ENCODE measurements at regions not wholly inside any gene's neighbourhood (a gene's known extent, or its start where the extent isn't known, plus 50 kb on each side); places are given as distances from the start of the nearest gene placed in this dataset.

DNA sequence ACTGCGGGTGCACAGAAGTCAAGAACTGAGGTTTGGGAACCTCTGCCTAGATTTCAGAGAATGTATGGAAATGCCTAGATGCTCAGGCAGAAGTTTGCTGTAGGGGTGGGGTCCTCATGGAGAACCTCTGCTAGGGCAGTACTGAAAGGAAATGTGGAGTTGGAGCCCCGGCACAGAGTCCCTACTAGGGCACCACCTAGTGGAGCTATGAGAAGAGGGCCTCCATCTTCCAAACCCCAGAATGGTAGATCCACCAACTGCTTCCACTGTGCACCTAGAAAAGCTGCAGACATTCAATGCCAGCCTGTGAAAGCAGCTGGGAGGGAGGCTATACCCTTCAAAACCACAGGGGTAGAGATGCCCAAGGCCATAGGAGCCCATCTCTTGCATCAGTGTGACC, 1336.0 kb upstream of the CELF2 start:
- Histone ChIP-seq H3K4me1 (ENCODE audit: control insufficient read depth, low read depth, low read length) (no peaks in the 10 kb centered on the region), H3K23ac (ENCODE audit: low read length) (no peak overlapping the region), H4K5ac (ENCODE audit: low read length) (no peak overlapping the region), H3K4me3 (ENCODE audit: low read length) (no peak overlapping the region), H3K4me2 (ENCODE audit: low read length) (no peak overlapping the region), H2AK5ac (ENCODE audit: low read length) (no peak overlapping the region), H4K8ac (ENCODE audit: low read depth, low read length) (no peak overlapping the region), H3K79me1 (ENCODE audit: low read length) (no peaks in the 10 kb centered on the region), H3K9ac (ENCODE audit: low read length) (no peak overlapping the region), H2BK5ac (ENCODE audit: low read length) (no peak overlapping the region), H3K36me3 (ENCODE audit: control insufficient read depth, insufficient read depth, low read length) (no peaks in the 10 kb centered on the region), H3K4ac (ENCODE audit: low read depth, low read length) (no peak overlapping the region), H2BK15ac (replicated peaks; ENCODE audit: low read depth) (no peak overlapping the region), H3K18ac (ENCODE audit: low read length) (no peak overlapping the region), H3K27me3 (ENCODE audit: insufficient read depth, low read length, poor library complexity) (no peaks in the 10 kb centered on the region), H3K27ac (ENCODE audit: low read depth, low read length) (no peak overlapping the region), H3K79me2 (ENCODE audit: control insufficient read depth, insufficient read depth, low read length) (no peaks in the 10 kb centered on the region), H3K56ac (ENCODE audit: low read length) (no peak overlapping the region), H2BK120ac (ENCODE audit: low read depth, low read length) (no peak overlapping the region)
- WGBS (ENCODE audit: extremely low coverage, insufficient coverage, low lambda C conversion rate): no CpG with 5 or more reads among the region's 2 CpGs
- no peak for DNase-seq

DNA sequence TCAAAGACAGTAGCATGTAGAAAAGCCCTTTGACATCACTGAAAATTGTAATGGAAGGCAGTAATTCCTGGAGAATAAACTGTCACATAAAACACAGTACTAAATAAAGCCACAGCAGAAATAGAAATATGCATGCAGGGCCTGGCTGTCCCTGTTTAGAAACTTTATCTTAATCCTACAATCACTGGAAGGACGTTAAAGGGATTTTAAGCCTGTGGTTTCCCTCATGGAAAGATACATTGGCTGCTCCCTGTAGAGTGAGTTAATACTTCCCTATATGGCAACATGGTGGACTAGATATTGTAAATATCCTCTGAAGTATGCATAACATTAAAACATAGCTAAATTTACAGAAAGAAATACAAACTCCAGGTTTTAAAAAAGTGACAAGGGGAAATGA, 1334.9 kb upstream of the CELF2 start:
- Histone ChIP-seq H3K27me3 (ENCODE audit: insufficient read depth, low read length, poor library complexity) (no peaks in the 10 kb centered on the region), H3K4ac (ENCODE audit: low read depth, low read length) (no peak overlapping the region), H3K79me1 (ENCODE audit: low read length) (no peaks in the 10 kb centered on the region), H3K23ac (ENCODE audit: low read length) (no peak overlapping the region), H3K18ac (ENCODE audit: low read length) (no peak overlapping the region), H2AK5ac (ENCODE audit: low read length) (no peak overlapping the region), H3K4me2 (ENCODE audit: low read length) (no peak overlapping the region), H4K5ac (ENCODE audit: low read length) (no peak overlapping the region), H3K4me3 (ENCODE audit: low read length) (no peak overlapping the region), H3K4me1 (ENCODE audit: control insufficient read depth, low read depth, low read length) (no peaks in the 10 kb centered on the region), H3K79me2 (ENCODE audit: control insufficient read depth, insufficient read depth, low read length) (no peaks in the 10 kb centered on the region), H3K27ac (ENCODE audit: low read depth, low read length) (no peak overlapping the region), H2BK15ac (replicated peaks; ENCODE audit: low read depth) (no peak overlapping the region), H2BK5ac (ENCODE audit: low read length) (no peak overlapping the region), H4K8ac (ENCODE audit: low read depth, low read length) (no peak overlapping the region), H2BK120ac (ENCODE audit: low read depth, low read length) (no peak overlapping the region), H3K56ac (ENCODE audit: low read length) (no peak overlapping the region), H3K36me3 (ENCODE audit: control insufficient read depth, insufficient read depth, low read length) (no peaks in the 10 kb centered on the region), H3K9ac (ENCODE audit: low read length) (no peak overlapping the region)
- DNase-seq: no peak
- no CpG with 5 or more reads among the region's 1 CpG for WGBS (ENCODE audit: extremely low coverage, insufficient coverage, low lambda C conversion rate)

DNA sequence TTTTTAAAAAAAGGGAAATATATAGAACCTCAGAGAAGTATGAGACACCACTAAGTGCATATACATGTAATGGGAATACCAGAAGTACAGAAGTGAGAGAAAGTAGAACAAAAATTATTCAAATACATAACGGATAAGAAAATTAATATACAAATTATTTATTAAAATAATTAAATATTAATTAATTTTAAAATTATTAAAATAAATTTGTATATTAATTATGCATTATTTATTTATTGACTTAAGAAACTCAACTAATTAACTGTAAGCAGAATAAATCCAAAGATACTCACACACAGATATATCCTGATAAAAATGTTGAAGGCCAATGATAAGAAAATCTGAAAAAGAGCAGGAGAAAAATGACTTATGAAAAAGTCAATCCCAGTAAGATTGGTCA, 1333.5 kb upstream of the CELF2 start:
- Histone ChIP-seq H3K4me1 (ENCODE audit: control insufficient read depth, low read depth, low read length) (no peaks in the 10 kb centered on the region), H3K36me3 (ENCODE audit: control insufficient read depth, insufficient read depth, low read length) (no peaks in the 10 kb centered on the region), H2AK5ac (ENCODE audit: low read length) (no peak overlapping the region), H4K5ac (ENCODE audit: low read length) (no peak overlapping the region), H2BK15ac (replicated peaks; ENCODE audit: low read depth) (no peak overlapping the region), H4K8ac (ENCODE audit: low read depth, low read length) (no peak overlapping the region), H3K79me1 (ENCODE audit: low read length) (no peaks in the 10 kb centered on the region), H3K18ac (ENCODE audit: low read length) (no peak overlapping the region), H3K4me2 (ENCODE audit: low read length) (no peak overlapping the region), H3K56ac (ENCODE audit: low read length) (no peak overlapping the region), H3K4me3 (ENCODE audit: low read length) (no peak overlapping the region), H2BK120ac (ENCODE audit: low read depth, low read length) (no peak overlapping the region), H3K9ac (ENCODE audit: low read length) (no peak overlapping the region), H3K27me3 (ENCODE audit: insufficient read depth, low read length, poor library complexity) (no peaks in the 10 kb centered on the region), H3K4ac (ENCODE audit: low read depth, low read length) (no peak overlapping the region), H3K27ac (ENCODE audit: low read depth, low read length) (no peak overlapping the region), H3K23ac (ENCODE audit: low read length) (no peak overlapping the region), H3K79me2 (ENCODE audit: control insufficient read depth, insufficient read depth, low read length) (no peaks in the 10 kb centered on the region), H2BK5ac (ENCODE audit: low read length) (no peak overlapping the region)
- no CpG with 5 or more reads among the region's 1 CpG for WGBS (ENCODE audit: extremely low coverage, insufficient coverage, low lambda C conversion rate)
- no peak for DNase-seq

DNA sequence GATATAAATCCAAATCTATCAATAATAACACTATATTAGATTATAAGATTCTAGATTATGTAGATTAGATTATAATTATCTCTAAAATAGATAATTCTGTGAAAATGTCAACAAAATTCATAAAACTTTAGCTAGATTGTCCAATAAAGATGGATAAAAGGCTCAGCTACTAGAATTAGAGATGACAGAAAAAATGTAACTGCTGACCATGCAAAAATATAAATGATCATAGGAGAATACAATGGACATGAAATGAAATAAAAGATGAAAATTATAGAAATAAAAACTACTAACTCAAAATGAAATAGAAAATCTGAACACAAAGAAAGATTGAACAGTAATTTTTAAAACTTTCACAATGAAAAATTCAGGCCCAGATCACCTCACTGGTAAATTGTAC, 1332.1 kb upstream of the CELF2 start:
- Histone ChIP-seq H3K4ac (ENCODE audit: low read depth, low read length) (no peak overlapping the region), H2AK5ac (ENCODE audit: low read length) (no peak overlapping the region)

DNA sequence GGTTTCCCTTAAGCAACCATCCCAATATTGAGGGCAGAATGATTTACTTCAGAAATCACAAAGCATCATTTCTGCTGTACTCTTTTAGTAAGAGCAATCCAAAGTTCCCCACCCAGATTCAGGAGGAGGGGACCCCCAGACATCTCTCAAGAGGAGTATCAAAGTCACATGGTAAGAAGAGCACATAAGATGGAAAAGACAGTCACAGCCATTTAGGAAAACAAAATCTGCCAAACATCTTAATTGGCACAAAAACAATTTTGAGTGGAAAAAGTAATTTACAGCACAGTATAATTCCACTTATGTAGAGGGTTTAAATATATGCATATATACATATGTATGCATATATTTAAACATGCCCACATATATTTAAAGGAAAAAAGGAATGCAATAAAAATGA, 1329.0 kb upstream of the CELF2 start:
- Histone ChIP-seq H3K4me2 (ENCODE audit: low read length) (no peak overlapping the region), H3K27ac (ENCODE audit: low read depth, low read length) (no peak overlapping the region), H3K9ac (ENCODE audit: low read length) (no peak overlapping the region), H3K4ac (ENCODE audit: low read depth, low read length) (no peak overlapping the region), H3K36me3 (ENCODE audit: control insufficient read depth, insufficient read depth, low read length) (no peaks in the 10 kb centered on the region), H2BK15ac (replicated peaks; ENCODE audit: low read depth) (no peak overlapping the region), H2AK5ac (ENCODE audit: low read length) (no peak overlapping the region), H3K4me1 (ENCODE audit: control insufficient read depth, low read depth, low read length) (no peaks in the 10 kb centered on the region), H3K27me3 (ENCODE audit: insufficient read depth, low read length, poor library complexity) (no peaks in the 10 kb centered on the region), H3K4me3 (ENCODE audit: low read length) (no peak overlapping the region), H4K8ac (ENCODE audit: low read depth, low read length) (no peak overlapping the region), H3K56ac (ENCODE audit: low read length) (no peak overlapping the region), H3K23ac (ENCODE audit: low read length) (no peak overlapping the region), H2BK5ac (ENCODE audit: low read length) (no peak overlapping the region), H3K18ac (ENCODE audit: low read length) (no peak overlapping the region), H2BK120ac (ENCODE audit: low read depth, low read length) (no peak overlapping the region), H4K5ac (ENCODE audit: low read length) (no peak overlapping the region), H3K79me2 (ENCODE audit: control insufficient read depth, insufficient read depth, low read length) (no peaks in the 10 kb centered on the region), H3K79me1 (ENCODE audit: low read length) (no peaks in the 10 kb centered on the region)
- no peak for DNase-seq

More for the DNA sequence above, 1332.1 kb upstream of the CELF2 start:
- Histone ChIP-seq H3K27ac (ENCODE audit: low read depth, low read length) (no peak overlapping the region), H2BK5ac (ENCODE audit: low read length) (no peak overlapping the region), H3K9ac (ENCODE audit: low read length) (no peak overlapping the region), H3K79me2 (ENCODE audit: control insufficient read depth, insufficient read depth, low read length) (no peaks in the 10 kb centered on the region), H3K4me3 (ENCODE audit: low read length) (no peak overlapping the region), H4K8ac (ENCODE audit: low read depth, low read length) (no peak overlapping the region), H3K4me2 (ENCODE audit: low read length) (no peak overlapping the region), H3K36me3 (ENCODE audit: control insufficient read depth, insufficient read depth, low read length) (no peaks in the 10 kb centered on the region), H2BK120ac (ENCODE audit: low read depth, low read length) (no peak overlapping the region), H3K56ac (ENCODE audit: low read length) (no peak overlapping the region), H3K18ac (ENCODE audit: low read length) (no peak overlapping the region), H3K23ac (ENCODE audit: low read length) (no peak overlapping the region), H4K5ac (ENCODE audit: low read length) (no peak overlapping the region), H2BK15ac (replicated peaks; ENCODE audit: low read depth) (no peak overlapping the region), H3K27me3 (ENCODE audit: insufficient read depth, low read length, poor library complexity) (no peaks in the 10 kb centered on the region), H3K79me1 (ENCODE audit: low read length) (no peaks in the 10 kb centered on the region), H3K4me1 (ENCODE audit: control insufficient read depth, low read depth, low read length) (no peaks in the 10 kb centered on the region)
- DNase-seq: no peak

DNA sequence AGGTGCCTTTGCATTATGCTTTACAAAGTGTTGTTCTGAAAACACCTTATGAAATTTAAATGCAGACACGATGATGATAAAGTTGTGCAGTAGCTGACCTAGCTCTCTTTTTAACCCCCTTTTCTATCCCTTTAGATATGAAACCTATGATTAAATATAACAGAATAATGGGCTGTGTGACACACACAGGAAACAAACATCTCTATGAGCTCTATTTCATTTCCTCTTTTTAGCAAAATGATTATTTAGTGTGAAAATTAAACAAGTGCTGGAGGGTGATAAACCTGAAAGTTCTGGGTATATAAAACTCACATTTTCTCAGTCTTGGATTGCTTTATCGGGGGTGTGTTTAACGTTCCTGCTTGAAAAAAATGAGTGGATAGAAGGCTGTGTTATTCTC, 1310.5 kb upstream of the CELF2 start:
- Histone ChIP-seq H3K18ac (ENCODE audit: low read length) (no peak overlapping the region), H3K4ac (ENCODE audit: low read depth, low read length) (no peak overlapping the region), H3K27ac (ENCODE audit: low read depth, low read length) (no peak overlapping the region), H4K8ac (ENCODE audit: low read depth, low read length) (no peak overlapping the region), H3K4me3 (ENCODE audit: low read length) (no peak overlapping the region), H2AK5ac (ENCODE audit: low read length) (no peak overlapping the region), H3K4me2 (ENCODE audit: low read length) (no peak overlapping the region), H3K9ac (ENCODE audit: low read length) (no peak overlapping the region), H3K79me2 (ENCODE audit: control insufficient read depth, insufficient read depth, low read length) (no peaks in the 10 kb centered on the region), H3K4me1 (ENCODE audit: control insufficient read depth, low read depth, low read length) (no peaks in the 10 kb centered on the region), H3K27me3 (ENCODE audit: insufficient read depth, low read length, poor library complexity) (no peaks in the 10 kb centered on the region), H4K5ac (ENCODE audit: low read length) (no peak overlapping the region), H3K56ac (ENCODE audit: low read length) (no peak overlapping the region), H3K23ac (ENCODE audit: low read length) (no peak overlapping the region), H2BK120ac (ENCODE audit: low read depth, low read length) (no peak overlapping the region), H2BK15ac (replicated peaks; ENCODE audit: low read depth) (no peak overlapping the region), H3K79me1 (ENCODE audit: low read length) (no peaks in the 10 kb centered on the region), H2BK5ac (ENCODE audit: low read length) (no peak overlapping the region), H3K36me3 (ENCODE audit: control insufficient read depth, insufficient read depth, low read length) (no peaks in the 10 kb centered on the region)
- no CpG with 5 or more reads among the region's 3 CpGs for WGBS (ENCODE audit: extremely low coverage, insufficient coverage, low lambda C conversion rate)
- DNase-seq: no peak

Data from mesendoderm (in vitro differentiated cells).